VCaP (cell line): ENCODE measurements at regions not wholly inside any gene's neighbourhood (a gene's known extent, or its start where the extent isn't known, plus 50 kb on each side); places are given as distances from the start of the nearest gene placed in this dataset.

Experiments used
- H3K27ac ChIP-seq: fragments of 450-650 bp; 2 replicates; pipeline ENCODE4 v1.5.1; 2017
- TF ChIP-seq, protein P1 (sequence below): fragments of 450-650 bp; conservative IDR thresholded peaks from 2 replicates; pipeline ENCODE4 v1.5.1; 2017; ENCODE audit warnings: mild to moderate bottlenecking, moderate library complexity

DNA sequence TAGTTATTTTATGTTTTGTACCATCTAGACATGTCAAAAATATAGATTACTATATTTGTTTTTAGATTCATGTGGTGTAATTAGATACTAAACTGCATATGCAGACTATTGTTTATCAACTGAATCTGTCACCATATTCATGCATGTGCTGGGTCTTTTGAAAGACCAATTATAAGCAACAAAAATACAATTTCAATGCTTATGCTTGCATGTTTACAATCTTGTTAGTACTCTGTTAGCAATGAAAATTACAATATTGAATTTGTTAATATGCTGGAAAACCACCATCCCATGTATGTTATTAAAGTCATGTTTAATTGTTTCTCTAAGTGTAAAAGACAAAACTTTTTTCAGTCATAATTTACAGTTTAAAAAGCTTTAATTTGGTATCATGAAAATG is 140.9 kb downstream of the HGF start:
- H3K27ac ChIP-seq: peak overlapping the region; percentile 3; the same call in 1 of the 2 replicates

DNA sequence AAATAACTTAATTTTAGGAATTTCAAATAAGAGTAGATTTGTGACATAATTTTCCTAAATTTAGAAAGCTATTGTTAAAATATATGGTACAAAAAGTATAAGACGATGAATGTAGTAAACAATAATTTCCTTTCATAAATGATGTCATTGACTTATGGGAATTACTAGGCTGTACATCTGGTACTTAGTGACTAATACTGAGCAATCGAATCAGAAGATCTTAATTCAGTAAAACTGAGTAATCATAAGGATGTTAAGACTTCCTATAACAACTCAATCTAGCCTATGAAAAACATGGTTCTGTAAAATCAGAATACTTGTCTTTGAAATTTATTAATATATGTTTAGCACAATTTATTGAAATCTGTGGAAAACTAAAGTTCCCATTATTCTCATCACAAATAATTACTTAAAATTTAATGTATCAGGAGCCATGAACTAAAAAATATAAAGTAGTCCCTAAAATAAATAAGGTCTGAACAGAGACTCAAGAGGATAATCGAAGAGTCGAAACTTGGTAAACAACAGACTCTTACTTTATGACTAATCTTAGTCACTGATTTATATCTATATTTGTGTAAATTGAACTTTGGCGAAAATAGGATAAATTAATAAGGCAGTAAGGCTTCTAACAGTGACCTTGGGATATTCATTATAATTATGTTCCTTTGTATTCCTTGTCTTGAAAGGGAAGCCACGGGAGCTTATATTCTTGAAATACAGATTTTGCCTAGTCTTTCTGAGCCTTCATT is 142.1 kb downstream of the HGF start:
- TF ChIP-seq, protein P1, sequence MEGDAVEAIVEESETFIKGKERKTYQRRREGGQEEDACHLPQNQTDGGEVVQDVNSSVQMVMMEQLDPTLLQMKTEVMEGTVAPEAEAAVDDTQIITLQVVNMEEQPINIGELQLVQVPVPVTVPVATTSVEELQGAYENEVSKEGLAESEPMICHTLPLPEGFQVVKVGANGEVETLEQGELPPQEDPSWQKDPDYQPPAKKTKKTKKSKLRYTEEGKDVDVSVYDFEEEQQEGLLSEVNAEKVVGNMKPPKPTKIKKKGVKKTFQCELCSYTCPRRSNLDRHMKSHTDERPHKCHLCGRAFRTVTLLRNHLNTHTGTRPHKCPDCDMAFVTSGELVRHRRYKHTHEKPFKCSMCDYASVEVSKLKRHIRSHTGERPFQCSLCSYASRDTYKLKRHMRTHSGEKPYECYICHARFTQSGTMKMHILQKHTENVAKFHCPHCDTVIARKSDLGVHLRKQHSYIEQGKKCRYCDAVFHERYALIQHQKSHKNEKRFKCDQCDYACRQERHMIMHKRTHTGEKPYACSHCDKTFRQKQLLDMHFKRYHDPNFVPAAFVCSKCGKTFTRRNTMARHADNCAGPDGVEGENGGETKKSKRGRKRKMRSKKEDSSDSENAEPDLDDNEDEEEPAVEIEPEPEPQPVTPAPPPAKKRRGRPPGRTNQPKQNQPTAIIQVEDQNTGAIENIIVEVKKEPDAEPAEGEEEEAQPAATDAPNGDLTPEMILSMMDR: no peak
- H3K27ac ChIP-seq: peak overlapping the region; percentile 3; the same call in 1 of the 2 replicates

More for the DNA sequence above, 140.9 kb downstream of the HGF start:
- TF ChIP-seq, protein P1: no peak

DNA sequence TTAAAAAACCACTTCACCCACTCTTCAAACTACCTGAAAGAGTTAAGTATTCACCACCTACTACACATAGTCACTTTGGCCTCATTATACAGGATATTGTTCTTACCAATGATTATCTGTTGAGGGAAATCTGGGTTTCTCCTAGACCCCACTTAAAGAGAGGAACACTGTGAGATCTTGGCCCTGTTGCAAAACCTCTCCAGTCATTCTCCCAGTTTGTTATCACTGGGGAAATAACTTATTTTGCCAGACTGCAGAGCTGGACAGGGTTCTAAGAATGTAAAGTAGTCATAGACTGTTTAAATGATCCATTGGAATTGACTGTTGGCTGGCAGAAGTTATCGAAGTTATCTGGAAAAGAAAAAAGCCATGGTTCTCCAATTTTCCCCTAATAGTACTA is 143.8 kb downstream of the HGF start:
- TF ChIP-seq, protein P1: no peak
- H3K27ac ChIP-seq: peak overlapping the region; percentile 23; the same call in 1 of the 2 replicates

DNA sequence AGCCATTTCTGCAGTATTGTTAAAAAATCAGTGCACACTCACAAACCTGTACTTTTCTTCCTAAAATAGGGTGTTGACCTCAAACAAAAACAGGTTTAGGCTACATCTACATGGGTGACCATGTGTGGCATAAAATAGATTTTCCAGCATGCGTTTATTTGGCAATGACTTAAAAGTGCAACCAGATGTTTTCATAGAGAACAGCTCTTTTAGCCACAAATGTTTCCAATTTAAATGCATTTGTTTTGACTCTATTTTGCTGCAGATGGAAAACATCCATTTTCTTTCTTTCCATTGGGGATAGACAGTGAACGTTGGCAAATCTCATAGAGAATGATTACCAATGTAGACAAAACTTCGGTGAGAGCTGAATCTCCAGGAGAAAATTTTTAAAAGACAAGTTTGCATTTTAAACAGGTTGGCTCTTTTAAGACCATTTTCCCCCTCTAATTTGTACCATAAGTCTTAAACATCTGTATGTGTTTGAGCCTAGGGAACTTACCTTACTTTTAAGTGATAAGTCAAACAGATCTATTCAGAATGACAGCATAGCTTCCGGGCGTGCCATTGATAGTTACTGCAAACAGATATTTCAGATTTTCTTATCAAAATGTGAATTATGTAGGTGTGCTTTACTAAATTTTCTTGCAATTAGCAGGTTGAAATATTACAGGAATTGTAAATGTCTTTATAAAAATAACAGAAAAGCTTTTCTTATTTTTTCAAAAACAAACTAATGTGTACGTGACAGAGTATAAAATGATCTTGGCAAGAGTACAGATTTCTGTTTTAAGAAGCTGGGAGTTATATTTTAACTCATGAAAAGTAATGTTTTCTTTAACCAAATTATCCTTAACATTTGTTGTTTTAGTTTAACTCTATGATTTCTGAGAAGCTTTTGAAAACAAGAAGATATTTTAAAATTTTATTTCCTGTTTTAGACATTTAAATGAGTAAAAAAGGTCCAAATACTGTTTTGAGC is 144.9 kb downstream of the HGF start:
- TF ChIP-seq, protein P1: no peak
- peak overlapping the region; percentile 23; the same call in 1 of the 2 replicates for H3K27ac ChIP-seq

DNA sequence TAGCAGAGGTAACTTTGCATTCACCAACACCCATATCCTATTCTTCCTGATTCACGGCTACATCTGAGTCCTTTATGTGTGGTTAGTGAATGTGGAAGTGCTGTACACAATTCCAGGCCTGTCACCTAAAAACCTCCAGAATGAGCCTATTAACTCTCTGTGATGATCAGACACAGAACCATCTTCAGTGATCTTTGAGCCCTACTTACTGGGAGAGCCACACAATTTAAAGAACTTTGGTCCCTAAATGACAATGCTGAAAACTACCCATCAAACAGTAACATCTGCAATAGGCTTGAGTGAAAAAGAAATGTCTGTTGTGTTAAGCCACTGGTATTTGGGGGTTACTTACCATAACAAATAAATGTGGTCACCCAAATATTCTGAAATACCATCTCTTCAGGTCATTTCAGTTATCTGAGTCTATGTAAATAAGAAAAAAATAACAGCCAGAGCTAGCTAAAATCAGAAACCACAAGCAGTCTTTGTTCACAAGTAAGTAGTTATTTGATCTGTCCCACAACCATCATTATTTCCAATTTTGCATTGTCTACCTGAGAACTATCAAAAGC is 145.7 kb downstream of the HGF start:
- TF ChIP-seq, protein P1: no peak
- H3K27ac ChIP-seq: peak overlapping the region; percentile 23; the same call in 1 of the 2 replicates

DNA sequence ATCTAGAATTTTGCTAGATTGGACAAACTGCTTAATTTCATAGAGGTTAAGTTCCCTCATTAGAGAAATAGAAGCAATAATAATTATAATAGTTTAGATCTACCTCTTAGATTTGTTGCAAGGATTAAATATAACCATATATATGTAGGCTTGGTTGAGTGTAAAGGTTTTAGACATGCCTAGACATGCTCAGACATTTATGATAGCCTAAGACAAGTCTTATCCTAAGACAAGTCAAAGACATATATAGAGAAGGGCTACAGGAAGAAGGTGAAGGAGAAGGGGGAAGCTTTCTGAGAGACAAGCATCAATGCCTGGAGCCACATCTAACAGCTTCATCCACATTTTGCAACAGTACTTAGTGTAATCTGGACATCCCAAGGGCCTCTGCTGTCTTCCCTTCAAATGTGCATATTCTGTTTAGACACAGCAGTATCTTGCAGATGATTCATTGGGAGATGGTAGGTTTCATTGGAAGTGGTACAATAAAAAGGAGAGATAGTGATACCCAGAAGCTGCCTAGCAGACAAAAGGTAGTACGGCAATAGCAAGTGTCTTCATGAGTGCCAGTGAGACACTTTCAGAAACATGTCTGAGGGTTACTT is 146.5 kb downstream of the HGF start:
- no peak overlapping the region for H3K27ac ChIP-seq
- TF ChIP-seq, protein P1: no peak
